A549 (cell line): ENCODE measurements at regions not wholly inside any gene's neighbourhood (a gene's known extent, or its start where the extent isn't known, plus 50 kb on each side); places are given as distances from the start of the nearest gene placed in this dataset.

ENCODE experiments used
- ATAC-seq, 2 experiments: fragments of 200-7000 bp in 1 of 2; fragments of >200 bp in 1 of 2; cut with Nextera tagmentation in 1 of 2; cut with Tn5 transposase in 1 of 2; 3 replicates each; pipeline versions ENCODE4 v1.8.0 to v1.9.1; 2018 to 2020; ENCODE audit warnings: mild to moderate bottlenecking in 1 of 2, moderate library complexity in 1 of 2
- CTCF ChIA-PET: fragments of 300-600 bp; sonication (Branson Sonifier 250); formaldehyde crosslinking; extraction: SDS; loops from one replicate; lab custom pipeline; 2021; ENCODE audit warnings: antibody characterized with exemption, inconsistent platforms; lab: Yijun Ruan, JAX
- POLR2A ChIA-PET: fragments of 350-600 bp; formaldehyde crosslinking; extraction: SDS; loops from one replicate; lab custom pipeline; 2021; ENCODE audit warnings: antibody characterized with exemption, inconsistent platforms; lab: Yijun Ruan, JAX
- DNase-seq, 2 experiments: peaks; one replicate each; pipeline versions ENCODE4 v3.0.0 to v3.0.0-alpha.2; 2011 to 2016; ENCODE audit warnings: low read depth in 1 of 2, low spot score in 1 of 2
- FAIRE-seq: peaks from 2 replicates; lab custom pipeline; 2011; peaks lifted over from hg19 to GRCh38; lab: Jason Lieb, UNC
- H3K27ac ChIP-seq, 2 experiments: fragments of >200 bp; sonication (Bioruptor Twin); formaldehyde crosslinking; 3 replicates each; pipeline ENCODE4 v1.5.1; 2016 to 2017
- H3K4me1 ChIP-seq: fragments of >200 bp; sonication (Bioruptor Twin); formaldehyde crosslinking; 3 replicates; pipeline ENCODE4 v1.6.1; 2016
- H3K4me2 ChIP-seq: fragments of >200 bp; sonication (Bioruptor Twin); formaldehyde crosslinking; 3 replicates; pipeline ENCODE4 v1.6.1; 2016
- H3K4me3 ChIP-seq: fragments of >200 bp; sonication (Bioruptor Twin); formaldehyde crosslinking; 3 replicates; pipeline ENCODE4 v1.5.1; 2016
- H3K9me3 ChIP-seq: fragments of >200 bp; sonication (Bioruptor Twin); formaldehyde crosslinking; 3 replicates; pipeline ENCODE4 v1.6.1; 2016
- CBX8 ChIP-seq: fragments of 200-600 bp; sonication (generic); IDR thresholded peaks from 2 replicates; pipeline ENCODE4 v1.6.1; 2016
- CEBPB ChIP-seq, 2 experiments: fragments of >200 bp in 1 of 2; sonication (Bioruptor Twin) in 1 of 2; formaldehyde crosslinking in 1 of 2; IDR thresholded peaks; 2 replicates each; pipeline ENCODE4 v1.6.1; 2012 to 2016
- CHD2 ChIP-seq: fragments of 150-350 bp; IDR thresholded peaks from 2 replicates; pipeline ENCODE4 v1.6.1; 2014; ENCODE audit warnings: low read length; ENCODE audit not compliant: partially characterized antibody
- CHD4 ChIP-seq: fragments of 200-600 bp; sonication (generic); IDR thresholded peaks from 2 replicates; pipeline ENCODE4 v1.6.1; 2016; ENCODE audit warnings: antibody characterized with exemption, mild to moderate bottlenecking, borderline replicate concordance
- EHF ChIP-seq: fragments of 250-450 bp; sonication (Bioruptor Pico); IDR thresholded peaks from 2 replicates; pipeline ENCODE4 v1.5.0; 2020; ENCODE audit warnings: mild to moderate bottlenecking
- EHMT2 ChIP-seq: fragments of 200-600 bp; sonication (generic); IDR thresholded peaks from 2 replicates; pipeline ENCODE4 v1.6.1; 2016; ENCODE audit warnings: antibody characterized with exemption, low read depth, mild to moderate bottlenecking, moderate library complexity
- EP300 ChIP-seq, 2 experiments: fragments of >200 bp; sonication (Bioruptor Twin); formaldehyde crosslinking; IDR thresholded peaks; 2 replicates in 1 of 2; 3 replicates in 1 of 2; pipeline ENCODE4 v1.6.1; 2016 to 2017
- FOSL2 ChIP-seq, 2 experiments: fragments of 450-650 bp in 1 of 2; fragments of >200 bp in 1 of 2; sonication (Bioruptor Twin) in 1 of 2; formaldehyde crosslinking; IDR thresholded peaks; 2 replicates each; pipeline versions ENCODE4 v1.5.0 to v1.6.1; 2016 to 2020; ENCODE audit warnings: mild to moderate bottlenecking in 1 of 2, moderate library complexity in 1 of 2
- HDAC2 ChIP-seq: fragments of 200-600 bp; sonication (generic); IDR thresholded peaks from 2 replicates; pipeline ENCODE4 v1.6.1; 2016
- HEYL ChIP-seq: fragments of 250-450 bp; sonication (Bioruptor Pico); IDR thresholded peaks from 2 replicates; pipeline ENCODE4 v1.8.0; 2021; ENCODE audit warnings: mild to moderate bottlenecking, moderate library complexity
- HOXA7 ChIP-seq: fragments of 250-450 bp; sonication (Bioruptor Pico); IDR thresholded peaks from 2 replicates; pipeline ENCODE4 v1.5.0; 2020; ENCODE audit warnings: mild to moderate bottlenecking, moderate library complexity
- MAFK ChIP-seq: fragments of 450-650 bp; IDR thresholded peaks from 2 replicates; pipeline ENCODE4 v1.6.1; 2014; ENCODE audit not compliant: partially characterized antibody
- MAZ ChIP-seq: fragments of 150-350 bp; IDR thresholded peaks from 2 replicates; pipeline ENCODE4 v1.6.1; 2014; ENCODE audit warnings: antibody characterized with exemption, low read depth, low read length, borderline replicate concordance
- NR3C1 ChIP-seq: fragments of >200 bp; sonication (Bioruptor Twin); formaldehyde crosslinking; IDR thresholded peaks from 3 replicates; pipeline ENCODE4 v1.6.1; 2017
- POLR2A ChIP-seq: IDR thresholded peaks from 2 replicates; pipeline ENCODE4 v1.6.1; 2012; ENCODE audit warnings: mild to moderate bottlenecking, low read length
- POLR2AphosphoS2 ChIP-seq: conservative IDR thresholded peaks from 2 replicates; pipeline ENCODE4 v1.6.1; 2012; ENCODE audit warnings: low read length, improper control_type of control experiment, inconsistent platforms
- RAD21 ChIP-seq, 2 experiments: fragments of >200 bp in 1 of 2; sonication (Bioruptor Twin) in 1 of 2; formaldehyde crosslinking in 1 of 2; IDR thresholded peaks in 1 of 2; conservative IDR thresholded peaks in 1 of 2; 2 replicates in 1 of 2; 3 replicates in 1 of 2; pipeline ENCODE4 v1.6.1; 2012 to 2018; ENCODE audit warnings: inconsistent platforms in 1 of 2
- RCOR1 ChIP-seq: fragments of 150-350 bp; IDR thresholded peaks from 2 replicates; pipeline ENCODE4 v1.6.1; 2014; ENCODE audit warnings: antibody characterized with exemption, low read length, low read depth
- RFX5 ChIP-seq: fragments of 450-650 bp; IDR thresholded peaks from 2 replicates; pipeline ENCODE4 v1.7.1; 2014; ENCODE audit warnings: antibody characterized with exemption, mild to moderate bottlenecking, moderate library complexity
- TFCP2L1 ChIP-seq: fragments of 250-450 bp; sonication (Bioruptor Pico); IDR thresholded peaks from 2 replicates; pipeline ENCODE4 v1.5.0; 2021; ENCODE audit warnings: mild to moderate bottlenecking
- TP53 ChIP-seq: fragments of 250-450 bp; sonication (Bioruptor Pico); IDR thresholded peaks from 2 replicates; pipeline ENCODE4 v1.5.0; 2021; ENCODE audit warnings: mild to moderate bottlenecking, moderate library complexity
- ZC3H11A ChIP-seq: fragments of 450-650 bp; IDR thresholded peaks from 2 replicates; pipeline ENCODE4 v1.6.1; 2014; ENCODE audit warnings: antibody characterized with exemption, mild to moderate bottlenecking
- ZFP36 ChIP-seq: fragments of 450-650 bp; IDR thresholded peaks from 2 replicates; pipeline ENCODE4 v1.6.1; 2014; ENCODE audit warnings: borderline replicate concordance; ENCODE audit not compliant: partially characterized antibody
- WGBS: methylation state at CpG from one replicate; pipeline ENCODE4 v1.1.6; 2017; ENCODE audit errors: missing lambda C conversion rate; 5-methylcytosine and 5-hydroxymethylcytosine counted together
- TF ChIP-seq, protein P1 (sequence below): fragments of >200 bp; sonication (Bioruptor Twin); formaldehyde crosslinking; IDR thresholded peaks from 3 replicates; pipeline ENCODE4 v1.6.1; 2016
- TF ChIP-seq, protein P2 (sequence below): fragments of >200 bp; sonication (Bioruptor Twin); formaldehyde crosslinking; IDR thresholded peaks from 3 replicates; pipeline ENCODE4 v1.5.1; 2016

- H3K27ac ChIP-seq: no peak overlapping the region
- ATAC-seq: no peak
- no peak for TF ChIP-seq POLR2AphosphoS2
- no peak for TF ChIP-seq ZFP36
- TF ChIP-seq TP53: no peak
- TF ChIP-seq, protein P1, sequence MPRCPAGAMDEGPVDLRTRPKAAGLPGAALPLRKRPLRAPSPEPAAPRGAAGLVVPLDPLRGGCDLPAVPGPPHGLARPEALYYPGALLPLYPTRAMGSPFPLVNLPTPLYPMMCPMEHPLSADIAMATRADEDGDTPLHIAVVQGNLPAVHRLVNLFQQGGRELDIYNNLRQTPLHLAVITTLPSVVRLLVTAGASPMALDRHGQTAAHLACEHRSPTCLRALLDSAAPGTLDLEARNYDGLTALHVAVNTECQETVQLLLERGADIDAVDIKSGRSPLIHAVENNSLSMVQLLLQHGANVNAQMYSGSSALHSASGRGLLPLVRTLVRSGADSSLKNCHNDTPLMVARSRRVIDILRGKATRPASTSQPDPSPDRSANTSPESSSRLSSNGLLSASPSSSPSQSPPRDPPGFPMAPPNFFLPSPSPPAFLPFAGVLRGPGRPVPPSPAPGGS: no peak
- no peak for TF ChIP-seq EP300 (IDR thresholded peaks at IDR 0.05)
- no peak for TF ChIP-seq POLR2A
- TF ChIP-seq EHMT2: no peak
- no peak for TF ChIP-seq CEBPB (IDR thresholded peaks at IDR 0.05)
- TF ChIP-seq MAZ: no peak
- TF ChIP-seq TFCP2L1 (CRISPR knock-in tag): no peak
- TF ChIP-seq CBX8: no peak
- no peak for TF ChIP-seq CHD2
- TF ChIP-seq CHD4: no peak
- TF ChIP-seq ZC3H11A: no peak
- no peak for TF ChIP-seq NR3C1
- TF ChIP-seq HEYL (CRISPR knock-in tag): no peak
- TF ChIP-seq EHF: no peak
- H3K4me3 ChIP-seq: no peak overlapping the region
- ChIA-PET CTCF (interaction anchor here (1.4 kb wide), 1 partner anchor 8 kb away, joined by 4 read pairs; no protein-coding TSS in a partner anchor), POLR2A (no interaction called here)
- FAIRE-seq: no peak
- 42% methylated on average over 4 of the region's 4 CpGs for WGBS
- DNase-seq: no peak
- H3K4me1 ChIP-seq: no peaks in the 10 kb centered on the region
- H3K9me3 ChIP-seq: no peaks in the 10 kb centered on the region
- no peak overlapping the region for H3K4me2 ChIP-seq
Measured at GRCh38 chr1:38781872-38782617, 77.5 kb downstream of the RRAGC start.

- ChIA-PET CTCF (interaction anchor here (0.6 kb wide), 1 partner anchor 1892 kb away, joined by 3 read pairs; no protein-coding TSS in a partner anchor), POLR2A (no interaction called here)
- DNase-seq: no peak
- no peaks in the 10 kb centered on the region for H3K4me1 ChIP-seq
- H3K4me3 ChIP-seq: no peak overlapping the region
- WGBS: 4% methylated on average over 4 of the region's 4 CpGs
- FAIRE-seq: no peak
- no peak for ATAC-seq
- H3K4me2 ChIP-seq: no peak overlapping the region
- H3K9me3 ChIP-seq: no peaks in the 10 kb centered on the region
- TF ChIP-seq TFCP2L1 (CRISPR knock-in tag) (no peak), HDAC2 (no peak), HOXA7 (CRISPR knock-in tag) (no peak), MAFK (no peak), ZC3H11A (no peak), RFX5 (no peak), RCOR1 (no peak), EHF (no peak), RAD21 (conservative IDR thresholded peaks at IDR 0.05 in 1 of 2, IDR thresholded peaks at IDR 0.05 in 1 of 2) (no peak), EP300 (IDR thresholded peaks at IDR 0.05) (no peak), FOSL2 (IDR thresholded peaks at IDR 0.05) (no peak), FOSL2 (CRISPR knock-in tag; IDR thresholded peaks at IDR 0.05) (no peak)
- TF ChIP-seq, protein P2, sequence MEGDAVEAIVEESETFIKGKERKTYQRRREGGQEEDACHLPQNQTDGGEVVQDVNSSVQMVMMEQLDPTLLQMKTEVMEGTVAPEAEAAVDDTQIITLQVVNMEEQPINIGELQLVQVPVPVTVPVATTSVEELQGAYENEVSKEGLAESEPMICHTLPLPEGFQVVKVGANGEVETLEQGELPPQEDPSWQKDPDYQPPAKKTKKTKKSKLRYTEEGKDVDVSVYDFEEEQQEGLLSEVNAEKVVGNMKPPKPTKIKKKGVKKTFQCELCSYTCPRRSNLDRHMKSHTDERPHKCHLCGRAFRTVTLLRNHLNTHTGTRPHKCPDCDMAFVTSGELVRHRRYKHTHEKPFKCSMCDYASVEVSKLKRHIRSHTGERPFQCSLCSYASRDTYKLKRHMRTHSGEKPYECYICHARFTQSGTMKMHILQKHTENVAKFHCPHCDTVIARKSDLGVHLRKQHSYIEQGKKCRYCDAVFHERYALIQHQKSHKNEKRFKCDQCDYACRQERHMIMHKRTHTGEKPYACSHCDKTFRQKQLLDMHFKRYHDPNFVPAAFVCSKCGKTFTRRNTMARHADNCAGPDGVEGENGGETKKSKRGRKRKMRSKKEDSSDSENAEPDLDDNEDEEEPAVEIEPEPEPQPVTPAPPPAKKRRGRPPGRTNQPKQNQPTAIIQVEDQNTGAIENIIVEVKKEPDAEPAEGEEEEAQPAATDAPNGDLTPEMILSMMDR: no peak
- no peak overlapping the region for H3K27ac ChIP-seq
Measured at GRCh38 chr1:38780133-38780532, 79.4 kb downstream of the RRAGC start.
